Sigmoid colon (tissue), 4 donors: ENCODE measurements at regions not wholly inside any gene's neighbourhood (a gene's known extent, or its start where the extent isn't known, plus 50 kb on each side); places are given as distances from the start of the nearest gene placed in this dataset.

Experiments used
- POLR2A ChIP-seq, 2 donors: fragments of 450-650 bp; IDR thresholded peaks; one replicate each; pipeline ENCODE4 v1.6.1; 2016; ENCODE audit warnings: antibody characterized with exemption in 2 of 2, mild to moderate bottlenecking in 2 of 2, moderate library complexity in 2 of 2
- POLR2AphosphoS5 ChIP-seq, 4 donors: sonication (generic); formaldehyde crosslinking; IDR thresholded peaks; one replicate each; pipeline ENCODE4 v1.6.1; 2017; ENCODE audit warnings: antibody characterized with exemption in 4 of 4
- TF ChIP-seq, protein P1 (sequence below), 4 experiments: fragments of 450-650 bp in 3 of 4; fragments of 200-600 bp in 1 of 4; IDR thresholded peaks; one replicate each; pipeline ENCODE4 v1.5.1; 2016 to 2019; ENCODE audit warnings: antibody characterized with exemption in 4 of 4, mild to moderate bottlenecking in 3 of 4, moderate library complexity in 2 of 4

GRCh38 chr3:69441732-69442131 is 55.8 kb upstream of the FRMD4B start:
- TF ChIP-seq, protein P1, sequence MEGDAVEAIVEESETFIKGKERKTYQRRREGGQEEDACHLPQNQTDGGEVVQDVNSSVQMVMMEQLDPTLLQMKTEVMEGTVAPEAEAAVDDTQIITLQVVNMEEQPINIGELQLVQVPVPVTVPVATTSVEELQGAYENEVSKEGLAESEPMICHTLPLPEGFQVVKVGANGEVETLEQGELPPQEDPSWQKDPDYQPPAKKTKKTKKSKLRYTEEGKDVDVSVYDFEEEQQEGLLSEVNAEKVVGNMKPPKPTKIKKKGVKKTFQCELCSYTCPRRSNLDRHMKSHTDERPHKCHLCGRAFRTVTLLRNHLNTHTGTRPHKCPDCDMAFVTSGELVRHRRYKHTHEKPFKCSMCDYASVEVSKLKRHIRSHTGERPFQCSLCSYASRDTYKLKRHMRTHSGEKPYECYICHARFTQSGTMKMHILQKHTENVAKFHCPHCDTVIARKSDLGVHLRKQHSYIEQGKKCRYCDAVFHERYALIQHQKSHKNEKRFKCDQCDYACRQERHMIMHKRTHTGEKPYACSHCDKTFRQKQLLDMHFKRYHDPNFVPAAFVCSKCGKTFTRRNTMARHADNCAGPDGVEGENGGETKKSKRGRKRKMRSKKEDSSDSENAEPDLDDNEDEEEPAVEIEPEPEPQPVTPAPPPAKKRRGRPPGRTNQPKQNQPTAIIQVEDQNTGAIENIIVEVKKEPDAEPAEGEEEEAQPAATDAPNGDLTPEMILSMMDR (IDR thresholded peaks at IDR 0.05), result no peak
- no peak for TF ChIP-seq POLR2A (IDR thresholded peaks at IDR 0.05)
- TF ChIP-seq POLR2AphosphoS5 (IDR thresholded peaks at IDR 0.05), result no peak
